ENCODE measurements at regions not wholly inside any gene's neighbourhood (a gene's known extent, or its start where the extent isn't known, plus 50 kb on each side); places are given as distances from the start of the nearest gene placed in this dataset.

GRCh38 chr4:23068287-23068686 is 375.6 kb downstream of the GBA3 start:
- H3K36me3 ChIP-seq (ENCODE audit: control insufficient read depth, insufficient read depth, low read length) = no peaks in the 10 kb centered on the region
- Mint-ChIP-seq H3K27me3 (ENCODE audit: low read depth in 2 of 2) (no peaks in the 10 kb centered on the region), H3K36me3 (peaks cover 4% of the 10 kb centered on the region), H3K4me1 (no peaks in the 10 kb centered on the region), H3K9me3 (peaks cover 15 to 21% of the 10 kb centered on the region in 2 donors), H3K4me3 (no peak overlapping the region), H3K27ac (no peak overlapping the region)
- no peak overlapping the region for H3K4me3 ChIP-seq (ENCODE audit: low read length)
- no peaks in the 10 kb centered on the region for H3K4me1 ChIP-seq (ENCODE audit: control insufficient read depth, insufficient read depth, low read length)
- no peaks in the 10 kb centered on the region for H3K27me3 ChIP-seq (ENCODE audit: control insufficient read depth, insufficient read depth, low read length)
- no peak overlapping the region for H3K27ac ChIP-seq (ENCODE audit: low read length)
- no peak for DNase-seq
- WGBS (ENCODE audit: insufficient coverage) = 91% methylated on average over 4 of the region's 5 CpGs
- ATAC-seq = no peak
- peaks cover 2% of the 10 kb centered on the region for H3K9me3 ChIP-seq (ENCODE audit: control insufficient read depth, insufficient read depth, low read length)
- no peak for TF ChIP-seq CTCF (IDR thresholded peaks at IDR 0.05)
- intact Hi-C loops (cut with micrococcal nuclease) = no loop called here

DNA sequence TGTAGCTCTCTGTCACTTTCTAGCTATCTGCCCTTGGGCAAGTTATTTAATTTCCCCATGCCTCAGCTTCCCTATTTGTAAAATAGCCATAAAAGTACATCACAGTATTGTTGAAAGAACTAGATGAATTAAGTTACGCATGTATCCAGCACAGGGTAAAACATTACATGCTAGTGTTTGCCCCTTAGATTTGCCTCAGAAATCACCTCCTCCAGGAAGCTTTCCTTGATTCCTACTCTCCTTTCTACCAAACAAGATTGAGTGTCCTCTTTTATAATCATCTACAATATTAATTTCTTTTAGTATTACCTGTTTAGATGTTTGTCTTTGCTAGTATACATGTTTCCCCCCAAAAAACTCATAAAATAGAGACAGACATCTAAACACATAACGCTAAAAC is 369.5 kb downstream of the GBA3 start:
- Mint-ChIP-seq H3K9me3 (peaks cover 20 to 24% of the 10 kb centered on the region in 2 donors), H3K36me3 (no peaks in the 10 kb centered on the region), H3K4me3 (no peak overlapping the region), H3K4me1 (no peaks in the 10 kb centered on the region), H3K27me3 (ENCODE audit: low read depth in 2 of 2) (no peaks in the 10 kb centered on the region), H3K27ac (no peak overlapping the region)
- 100% methylated on average over 1 of the region's 2 CpGs for WGBS (ENCODE audit: insufficient coverage)
- intact Hi-C loops (cut with micrococcal nuclease) = no loop called here
- H3K27me3 ChIP-seq (ENCODE audit: control insufficient read depth, insufficient read depth, low read length) = no peaks in the 10 kb centered on the region
- H3K27ac ChIP-seq (ENCODE audit: low read length) = no peak overlapping the region
- TF ChIP-seq CTCF (IDR thresholded peaks at IDR 0.05) = no peak
- no peaks in the 10 kb centered on the region for H3K9me3 ChIP-seq (ENCODE audit: control insufficient read depth, insufficient read depth, low read length)
- no peak for DNase-seq
- no peak for ATAC-seq
- no peaks in the 10 kb centered on the region for H3K36me3 ChIP-seq (ENCODE audit: control insufficient read depth, insufficient read depth, low read length)
- H3K4me3 ChIP-seq (ENCODE audit: low read length) = no peak overlapping the region
- no peaks in the 10 kb centered on the region for H3K4me1 ChIP-seq (ENCODE audit: control insufficient read depth, insufficient read depth, low read length)

- no peaks in the 10 kb centered on the region for H3K27me3 ChIP-seq (ENCODE audit: control insufficient read depth, insufficient read depth, low read length)
- Mint-ChIP-seq H3K27ac (no peak overlapping the region), H3K9me3 (peaks cover 17 to 21% of the 10 kb centered on the region in 2 donors), H3K4me3 (no peak overlapping the region), H3K4me1 (no peaks in the 10 kb centered on the region), H3K27me3 (ENCODE audit: low read depth in 2 of 2) (no peaks in the 10 kb centered on the region), H3K36me3 (no peaks in the 10 kb centered on the region)
- no peaks in the 10 kb centered on the region for H3K9me3 ChIP-seq (ENCODE audit: control insufficient read depth, insufficient read depth, low read length)
- DNase-seq (no peak), ATAC-seq (no peak)
- H3K4me1 ChIP-seq (ENCODE audit: control insufficient read depth, insufficient read depth, low read length) = no peaks in the 10 kb centered on the region
- no peak overlapping the region for H3K4me3 ChIP-seq (ENCODE audit: low read length)
- WGBS (ENCODE audit: insufficient coverage) = 77% methylated on average over 3 of the region's 3 CpGs
- no peaks in the 10 kb centered on the region for H3K36me3 ChIP-seq (ENCODE audit: control insufficient read depth, insufficient read depth, low read length)
- H3K27ac ChIP-seq (ENCODE audit: low read length) = no peak overlapping the region
- TF ChIP-seq CTCF (IDR thresholded peaks at IDR 0.05) = no peak
- intact Hi-C loops (cut with micrococcal nuclease) = no loop called here
These were observed 368.7 kb downstream of the GBA3 start for GRCh38 chr4:23061431-23061830.

GRCh38 chr4:23060776-23061175 is 368.0 kb downstream of the GBA3 start:
- Histone ChIP-seq H3K4me3 (ENCODE audit: low read length) (no peak overlapping the region), H3K36me3 (ENCODE audit: control insufficient read depth, insufficient read depth, low read length) (no peaks in the 10 kb centered on the region), H3K4me1 (ENCODE audit: control insufficient read depth, insufficient read depth, low read length) (no peaks in the 10 kb centered on the region), H3K9me3 (ENCODE audit: control insufficient read depth, insufficient read depth, low read length) (no peaks in the 10 kb centered on the region), H3K27ac (ENCODE audit: low read length) (no peak overlapping the region), H3K27me3 (ENCODE audit: control insufficient read depth, insufficient read depth, low read length) (no peaks in the 10 kb centered on the region)
- TF ChIP-seq CTCF (IDR thresholded peaks at IDR 0.05) = no peak
- WGBS (ENCODE audit: insufficient coverage) = 100% methylated on average over 1 of the region's 1 CpG
- Mint-ChIP-seq H3K36me3 (no peaks in the 10 kb centered on the region), H3K9me3 (peaks cover 15 to 21% of the 10 kb centered on the region in 2 donors), H3K4me3 (no peak overlapping the region), H3K27ac (no peak overlapping the region), H3K27me3 (ENCODE audit: low read depth in 2 of 2) (no peaks in the 10 kb centered on the region), H3K4me1 (no peaks in the 10 kb centered on the region)
- DNase-seq (no peak), ATAC-seq (no peak)
- intact Hi-C loops (cut with micrococcal nuclease) = no loop called here

All from natural killer cell (primary cell).